Right lobe of liver (tissue), 6 donors: ENCODE measurements at regions not wholly inside any gene's neighbourhood (a gene's known extent, or its start where the extent isn't known, plus 50 kb on each side); places are given as distances from the start of the nearest gene placed in this dataset.

Experiments used
- ATAC-seq, 4 donors: fragments of 200-7000 bp; cut with Tn5 transposase; one replicate each; pipeline ENCODE4 v1.9.1; 2020; ENCODE audit warnings: mild to moderate bottlenecking in 4 of 4, moderate library complexity in 4 of 4
- DNase-seq, 3 donors: peaks; one replicate each; pipeline ENCODE4 v3.0.0-alpha.2; 2020
- H3K27ac ChIP-seq, 3 donors: fragments of 200-600 bp; one replicate each; pipeline ENCODE4 v1.8.0; 2022
- H3K27me3 ChIP-seq, 2 donors: fragments of 200-600 bp; one replicate each; pipeline ENCODE4 v1.8.0; 2022
- H3K36me3 ChIP-seq, 4 donors: fragments of 200-600 bp; sonication (generic) in 1 of 4; one replicate each; pipeline versions ENCODE4 v1.5.1 to v1.8.0; 2017 to 2022; ENCODE audit warnings: control low read depth in 1 of 4
- H3K4me1 ChIP-seq, 4 donors: fragments of 200-600 bp; sonication (generic) in 1 of 4; one replicate each; pipeline versions ENCODE4 v1.5.1 to v1.8.0; 2017 to 2022; ENCODE audit warnings: control low read depth in 1 of 4
- H3K4me3 ChIP-seq, 3 donors: fragments of 200-600 bp; one replicate each; pipeline ENCODE4 v1.8.0; 2022
- H3K9me3 ChIP-seq, 4 donors: fragments of 200-600 bp; sonication (generic) in 1 of 4; one replicate each; pipeline versions ENCODE4 v1.5.1 to v1.8.0; 2017 to 2022; ENCODE audit warnings: control low read depth in 1 of 4
- POLR2A ChIP-seq: fragments of 450-650 bp; IDR thresholded peaks from one replicate; pipeline ENCODE4 v1.6.1; 2017; ENCODE audit warnings: antibody characterized with exemption, mild to moderate bottlenecking
- WGBS: methylation state at CpG from one replicate; pipeline ENCODE4 v1.1.6; 2018; ENCODE audit warnings: low coverage, low lambda C conversion rate; ENCODE audit not compliant: insufficient coverage; ENCODE audit errors: missing lambda C conversion rate; 5-methylcytosine and 5-hydroxymethylcytosine counted together
- intact Hi-C, 2 donors: fragments of 100-400 bp; cut with DNase I; formaldehyde crosslinking; loops; one replicate each; pipeline versions ENCODE4 v1.11.2 to v1.14.1; 2022
- TF ChIP-seq, protein P1 (sequence below), 4 donors: fragments of 200-600 bp in 3 of 4; fragments of 450-650 bp in 1 of 4; IDR thresholded peaks; one replicate each; pipeline versions ENCODE4 v1.5.1 to v1.8.0; 2016 to 2022; ENCODE audit warnings: antibody characterized with exemption in 4 of 4, mild to moderate bottlenecking in 2 of 4
- donor health status: DM: no; HTN: yes; CAD: no.
- donor health status: DM: no; HTN: no; CAD: no.
- donor health status: DM: no; HTN: no; CAD: no.
- donor health status: DM: no; HTN: yes; CAD: no.
- donor health status: DM: no; HTN: yes; CAD: no.

DNA sequence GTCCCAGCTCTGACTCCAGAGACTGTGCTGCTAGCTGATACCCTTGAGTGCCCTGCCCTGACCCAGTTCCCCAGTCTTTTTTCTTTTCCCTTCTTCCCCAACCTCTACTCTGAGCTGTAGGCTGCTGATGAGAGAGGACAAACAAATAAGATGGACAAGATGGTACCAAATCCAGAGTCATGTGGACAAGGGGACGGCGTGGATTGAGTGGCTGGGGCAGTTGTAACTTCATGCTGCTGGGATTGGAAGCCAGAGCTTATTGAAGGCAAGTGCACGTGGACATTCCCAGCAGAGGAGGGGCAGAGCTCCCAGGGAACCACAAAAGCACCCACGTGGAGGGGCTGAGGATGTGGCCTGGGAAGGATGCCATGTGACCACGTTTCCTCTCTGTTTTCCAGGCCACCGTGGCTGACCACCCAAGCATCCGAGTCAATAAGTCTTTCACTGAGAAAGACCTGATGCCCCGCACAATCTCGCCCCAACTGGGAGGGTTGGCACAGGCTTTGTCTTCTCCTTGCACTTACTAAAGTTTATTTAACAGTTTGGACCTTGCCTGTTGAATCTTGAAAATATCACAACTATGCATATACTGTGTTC is 323.3 kb upstream of the ZNF507 start:
- Histone ChIP-seq H3K9me3 (no peaks in the 10 kb centered on the region), H3K4me3 (no peak overlapping the region), H3K27ac (no peak overlapping the region), H3K4me1 (no peaks in the 10 kb centered on the region), H3K27me3 (no peaks in the 10 kb centered on the region), H3K36me3 (no peaks in the 10 kb centered on the region)
- no peak for ATAC-seq
- no peak for TF ChIP-seq POLR2A
- TF ChIP-seq, protein P1, sequence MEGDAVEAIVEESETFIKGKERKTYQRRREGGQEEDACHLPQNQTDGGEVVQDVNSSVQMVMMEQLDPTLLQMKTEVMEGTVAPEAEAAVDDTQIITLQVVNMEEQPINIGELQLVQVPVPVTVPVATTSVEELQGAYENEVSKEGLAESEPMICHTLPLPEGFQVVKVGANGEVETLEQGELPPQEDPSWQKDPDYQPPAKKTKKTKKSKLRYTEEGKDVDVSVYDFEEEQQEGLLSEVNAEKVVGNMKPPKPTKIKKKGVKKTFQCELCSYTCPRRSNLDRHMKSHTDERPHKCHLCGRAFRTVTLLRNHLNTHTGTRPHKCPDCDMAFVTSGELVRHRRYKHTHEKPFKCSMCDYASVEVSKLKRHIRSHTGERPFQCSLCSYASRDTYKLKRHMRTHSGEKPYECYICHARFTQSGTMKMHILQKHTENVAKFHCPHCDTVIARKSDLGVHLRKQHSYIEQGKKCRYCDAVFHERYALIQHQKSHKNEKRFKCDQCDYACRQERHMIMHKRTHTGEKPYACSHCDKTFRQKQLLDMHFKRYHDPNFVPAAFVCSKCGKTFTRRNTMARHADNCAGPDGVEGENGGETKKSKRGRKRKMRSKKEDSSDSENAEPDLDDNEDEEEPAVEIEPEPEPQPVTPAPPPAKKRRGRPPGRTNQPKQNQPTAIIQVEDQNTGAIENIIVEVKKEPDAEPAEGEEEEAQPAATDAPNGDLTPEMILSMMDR (IDR thresholded peaks at IDR 0.05): no peak
- 61% methylated on average over 9 of the region's 9 CpGs for WGBS
- DNase-seq: no peak
- intact Hi-C loops: no loop called here

DNA sequence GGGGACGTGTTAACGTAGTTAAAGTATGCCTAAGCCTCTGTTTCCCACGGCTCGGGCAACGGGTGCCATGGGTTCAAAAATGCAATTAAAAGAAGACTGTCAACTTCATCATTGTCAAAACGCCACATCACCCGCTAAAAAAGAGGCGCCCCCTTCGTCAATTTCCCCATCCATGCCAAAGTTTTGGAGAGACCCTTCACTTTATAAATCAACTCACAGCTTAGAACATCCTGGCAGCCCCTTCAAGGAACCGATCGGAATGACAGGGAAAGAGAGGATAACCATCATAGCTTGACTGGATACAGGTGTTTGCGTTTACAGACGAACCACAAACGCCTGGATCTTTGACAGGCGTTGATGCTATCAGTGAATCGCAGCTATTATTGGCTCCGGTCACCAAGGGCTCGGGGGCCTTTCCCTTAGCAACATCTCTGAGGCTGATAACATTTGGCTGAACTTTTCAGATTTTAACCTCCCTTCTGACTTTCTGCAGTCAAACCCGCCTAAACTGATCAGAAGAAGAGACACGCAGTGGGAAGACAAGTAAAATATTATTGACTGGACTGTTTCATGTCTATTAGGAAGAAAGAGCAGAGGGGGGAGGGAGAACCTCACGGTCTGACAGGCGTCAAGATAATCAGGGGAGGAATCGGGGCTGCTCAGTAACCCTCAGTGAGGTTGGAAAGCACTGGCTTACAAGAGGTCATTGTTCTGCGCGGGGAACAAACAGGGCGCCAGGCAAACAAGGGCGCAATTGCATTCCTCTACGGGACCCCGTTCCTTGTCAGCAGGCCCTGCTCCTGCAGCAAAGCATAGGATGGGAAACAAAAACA is 322.5 kb upstream of the ZNF507 start:
- H3K4me3 ChIP-seq: no peak overlapping the region
- intact Hi-C loops: no loop called here
- no peaks in the 10 kb centered on the region for H3K27me3 ChIP-seq
- ATAC-seq (no peak), DNase-seq (no peak)
- H3K9me3 ChIP-seq: no peaks in the 10 kb centered on the region
- H3K4me1 ChIP-seq: no peaks in the 10 kb centered on the region
- no peak overlapping the region for H3K27ac ChIP-seq
- no peaks in the 10 kb centered on the region for H3K36me3 ChIP-seq
- WGBS: 34% methylated on average over 24 of the region's 29 CpGs
- TF ChIP-seq, protein P1 (IDR thresholded peaks at IDR 0.05): no peak
- no peak for TF ChIP-seq POLR2A

DNA sequence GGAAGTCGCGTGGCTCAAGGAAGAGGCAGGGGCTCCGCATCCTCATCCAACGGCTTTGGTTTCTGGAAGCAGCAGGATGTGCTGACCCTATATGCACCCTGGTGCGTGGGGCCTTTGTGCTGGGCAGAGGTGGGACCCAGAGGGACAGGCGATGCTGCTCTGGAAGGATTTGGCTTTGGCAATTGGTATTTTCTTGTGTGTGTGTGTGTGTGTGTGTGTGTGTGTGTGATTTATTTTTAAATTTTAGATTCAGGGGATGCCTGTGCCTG is 321.9 kb upstream of the ZNF507 start:
- Histone ChIP-seq H3K27ac (no peak overlapping the region), H3K27me3 (no peaks in the 10 kb centered on the region), H3K4me3 (no peak overlapping the region), H3K4me1 (no peaks in the 10 kb centered on the region), H3K36me3 (no peaks in the 10 kb centered on the region), H3K9me3 (no peaks in the 10 kb centered on the region)
- DNase-seq (no peak), ATAC-seq (peak in 3 of 4 donors; percentile 23 to 48 (median 34))
- intact Hi-C loops: no loop called here
- TF ChIP-seq, protein P1 (IDR thresholded peaks at IDR 0.05): no peak
- TF ChIP-seq POLR2A: no peak
- 30% methylated on average over 6 of the region's 6 CpGs for WGBS

DNA sequence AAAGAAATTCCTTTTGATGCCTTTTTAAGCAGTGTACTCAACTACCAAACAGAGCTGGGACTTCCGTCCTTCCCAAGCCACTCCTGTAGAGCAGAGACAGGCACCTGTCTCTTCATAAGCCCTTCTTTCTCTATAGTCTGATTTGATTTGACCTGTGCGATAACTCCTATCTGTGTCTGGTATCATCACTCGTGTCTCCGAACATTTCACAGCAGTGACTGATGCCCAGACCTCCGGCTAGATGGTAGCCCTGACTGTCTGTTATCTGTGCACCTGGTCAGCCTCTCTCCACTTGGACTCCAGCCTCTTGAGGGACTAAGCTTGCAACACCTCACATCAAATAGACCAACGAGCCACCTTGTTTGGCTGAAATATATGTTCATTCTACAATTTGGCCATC is 316.2 kb upstream of the ZNF507 start:
- Histone ChIP-seq H3K4me1 (no peaks in the 10 kb centered on the region), H3K36me3 (no peaks in the 10 kb centered on the region), H3K27ac (no peak overlapping the region), H3K9me3 (no peaks in the 10 kb centered on the region), H3K4me3 (no peak overlapping the region), H3K27me3 (no peaks in the 10 kb centered on the region)
- no peak for ATAC-seq
- WGBS: 41% methylated on average over 6 of the region's 6 CpGs
- TF ChIP-seq POLR2A: no peak
- TF ChIP-seq, protein P1 (IDR thresholded peaks at IDR 0.05): no peak
- intact Hi-C loops: no loop called here
- DNase-seq: no peak
